NK-92 treated with Interleukin-12 subunit alpha and Interleukin-12 subunit beta, amount 100 ng/mL, for 24 hours (cell line): ENCODE measurements at regions not wholly inside any gene's neighbourhood (a gene's known extent, or its start where the extent isn't known, plus 50 kb on each side); places are given as distances from the start of the nearest gene placed in this dataset.
"Not testable (repeated sequence)": the region's sequence is repeated elsewhere in the genome, so short reads cannot be mapped to it uniquely, and the experiment has no call there.

Source experiments
- DNase-seq: peaks from one replicate; lab custom pipeline; 2025; lab: John Stamatoyannopoulos, UW

DNA sequence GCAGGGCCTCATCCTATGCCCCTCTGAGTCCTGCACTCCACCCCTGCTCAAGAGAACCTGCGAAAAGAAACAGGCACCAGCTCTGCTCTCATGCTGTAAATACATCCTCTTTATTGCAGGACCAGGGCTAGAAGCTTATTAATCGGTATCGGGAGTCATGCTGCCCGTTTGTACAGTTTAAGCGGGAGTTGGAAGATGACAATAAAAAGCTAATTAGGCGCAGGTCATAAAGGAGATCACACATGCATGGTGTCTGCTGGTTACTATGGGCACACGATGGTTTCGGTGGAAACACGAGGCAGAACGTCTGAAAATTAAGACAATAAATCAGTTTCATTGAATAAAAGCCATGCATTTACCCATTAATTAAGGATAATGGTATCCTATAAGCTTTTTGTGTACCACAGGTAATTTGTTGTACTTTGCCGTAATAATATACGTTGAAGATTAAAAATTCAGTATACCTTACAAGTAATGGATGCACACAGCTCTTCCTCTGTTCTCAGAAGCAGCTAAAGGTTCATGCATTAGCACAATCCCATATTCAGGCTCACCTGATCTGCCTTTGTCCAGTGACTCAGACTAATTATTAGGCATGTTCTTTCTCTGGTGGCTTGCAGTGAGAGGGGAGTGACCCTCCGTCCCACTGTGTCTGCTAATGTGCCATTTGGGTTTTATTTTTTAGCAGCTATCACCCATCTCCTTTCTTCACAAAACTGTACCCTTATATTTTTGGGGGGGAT is 406.0 kb downstream of the TSHZ3 start:
- DNase-seq: no peak

GRCh38 chr19:30942636-30943035 is 406.6 kb downstream of the TSHZ3 start:
- DNase-seq: no peak

- no peak for DNase-seq
Measured at GRCh38 chr19:30941591-30941990, 407.6 kb downstream of the TSHZ3 start.

DNA sequence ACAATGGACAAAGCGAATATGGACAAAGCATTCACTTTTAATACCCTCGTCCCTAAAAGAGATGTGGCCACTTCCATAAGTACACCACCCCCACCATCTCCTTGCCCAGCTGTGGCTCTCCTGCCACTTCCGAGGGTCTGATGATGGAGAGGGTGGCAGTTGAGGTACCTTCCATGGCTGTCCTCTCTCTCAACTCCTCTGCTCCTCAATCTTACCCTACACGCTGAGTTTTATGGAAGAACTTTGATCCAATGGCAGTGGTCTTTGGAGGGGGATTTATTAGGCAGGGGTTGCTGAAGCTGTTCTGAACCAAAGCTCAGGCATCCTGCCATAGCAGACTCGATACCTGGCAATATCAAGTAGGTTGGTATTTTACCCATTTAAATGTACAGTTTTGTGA is 413.0 kb downstream of the TSHZ3 start:
- no peak for DNase-seq

- DNase-seq: no peak
Measured at GRCh38 chr19:30935146-30935545, 414.1 kb downstream of the TSHZ3 start.

DNA sequence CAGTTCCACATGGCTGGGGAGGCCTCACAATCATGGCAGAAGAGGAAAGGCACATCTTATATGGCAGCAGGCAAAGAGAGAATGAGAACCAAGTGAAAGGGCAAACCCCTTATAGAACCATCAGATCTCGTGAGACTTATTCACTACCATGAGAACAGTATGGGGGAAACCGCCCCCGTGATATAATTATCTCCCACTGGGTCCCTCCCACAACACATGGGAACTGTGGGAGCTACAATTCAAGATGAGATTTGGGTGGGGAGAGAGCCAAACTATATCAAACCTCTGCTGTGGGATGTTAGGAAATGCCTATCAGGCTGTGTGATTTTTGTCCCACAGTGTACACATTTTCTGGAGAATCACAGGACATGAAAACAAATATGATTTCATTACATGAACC is 415.8 kb downstream of the TSHZ3 start:
- not testable (repeated sequence) for DNase-seq

DNA sequence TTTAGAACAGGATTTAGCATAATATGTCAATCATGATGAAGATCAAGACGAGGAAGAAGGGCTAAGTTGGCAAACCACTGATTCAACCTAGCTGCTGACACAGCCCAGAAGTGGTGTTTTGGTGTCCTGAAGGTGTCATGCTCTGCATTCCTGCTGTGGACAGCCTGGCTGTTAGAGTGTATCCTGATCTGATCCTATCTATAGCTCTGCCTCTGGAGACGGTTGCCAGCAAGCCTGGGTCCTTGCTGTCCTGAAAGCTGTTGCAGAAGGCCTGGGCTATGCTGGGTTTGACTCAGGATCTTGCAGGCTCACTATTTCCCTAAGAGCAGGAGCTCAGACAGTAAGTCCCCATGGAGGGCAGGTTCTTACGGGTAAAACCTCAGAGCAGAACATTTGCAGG is 416.4 kb downstream of the TSHZ3 start:
- no peak for DNase-seq

GRCh38 chr19:30930941-30931706 is 418.1 kb downstream of the TSHZ3 start:
- DNase-seq: no peak

DNA sequence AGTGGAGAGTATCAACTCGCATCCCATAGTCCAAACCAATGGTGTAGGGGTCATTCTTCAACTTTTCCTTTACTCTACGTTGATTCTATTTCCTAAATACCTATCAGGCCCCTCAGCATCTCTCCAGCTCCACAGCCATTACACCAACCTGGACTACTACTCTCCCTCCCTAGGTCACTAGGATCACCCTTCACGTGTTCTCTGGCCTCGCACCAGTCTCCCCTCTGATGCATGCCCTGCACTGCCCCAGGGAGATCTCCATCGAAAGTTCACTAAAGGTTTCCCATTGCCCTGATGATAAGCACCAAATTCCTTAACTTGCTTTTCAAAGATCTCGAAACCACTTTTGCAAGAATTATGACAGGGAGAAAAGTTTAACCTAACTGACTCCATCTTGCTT is 421.5 kb downstream of the TSHZ3 start:
- no peak for DNase-seq

DNA sequence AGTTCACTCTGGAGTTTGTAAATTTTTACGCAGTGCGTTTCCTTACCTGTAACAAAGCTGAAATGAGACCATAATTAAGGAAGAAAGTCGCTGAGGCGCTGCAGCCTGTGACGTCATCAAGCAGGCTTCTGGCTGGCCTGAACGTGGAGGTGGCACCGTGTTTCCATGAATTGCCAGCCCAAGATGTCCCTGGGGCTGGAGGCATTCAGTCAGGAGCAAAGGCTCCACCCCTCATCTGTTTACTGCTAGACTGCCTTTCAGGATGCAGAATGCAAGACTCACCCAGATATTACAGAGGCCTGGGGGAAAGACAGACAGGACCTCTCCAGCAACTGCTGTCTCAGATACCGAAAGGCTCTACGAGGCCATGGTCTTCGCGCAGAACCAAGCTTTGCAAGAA is 424.6 kb downstream of the TSHZ3 start:
- DNase-seq: no peak

- no peak for DNase-seq
Measured at GRCh38 chr19:30924069-30924636, 425.1 kb downstream of the TSHZ3 start.

DNA sequence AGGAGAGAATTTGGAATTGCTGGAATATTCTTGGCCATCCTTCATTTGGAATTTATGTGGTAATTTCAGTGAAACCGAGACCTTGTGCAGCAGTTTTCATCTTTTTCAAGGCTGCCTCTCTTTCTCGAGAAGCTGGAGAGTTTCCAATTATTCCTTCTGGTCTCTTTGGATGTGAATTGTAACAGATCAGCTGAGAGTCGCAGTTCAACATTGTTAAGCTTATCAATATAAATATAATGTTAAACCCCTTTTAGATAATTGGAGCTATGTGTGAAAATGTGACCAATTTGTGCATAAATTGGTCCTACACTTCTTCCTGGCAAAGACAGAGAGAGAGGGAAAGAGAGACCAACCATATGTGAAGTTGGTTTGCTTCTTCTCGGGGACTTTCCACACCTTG is 425.6 kb downstream of the TSHZ3 start:
- DNase-seq: no peak

DNA sequence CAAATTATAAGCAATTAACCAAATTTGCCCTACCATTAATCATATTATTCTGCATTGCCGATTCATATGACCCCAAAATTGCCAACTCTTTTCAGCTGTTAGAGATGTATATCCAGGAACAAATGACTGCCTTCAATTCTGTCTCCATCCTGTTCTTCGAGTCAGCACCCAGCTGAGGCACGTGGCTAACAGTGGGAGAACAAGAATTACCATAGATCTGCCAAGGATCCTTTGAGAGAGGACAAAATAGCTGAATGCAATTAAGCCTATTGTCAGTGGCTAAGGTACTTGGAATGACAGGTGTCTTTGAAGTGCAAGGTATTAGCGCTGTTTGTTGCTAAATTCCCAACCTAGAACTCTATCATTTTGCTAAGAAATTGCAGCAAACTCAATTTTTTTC is 426.1 kb downstream of the TSHZ3 start:
- DNase-seq: no peak

- no peak for DNase-seq
Measured at GRCh38 chr19:30920222-30920621, 429.0 kb downstream of the TSHZ3 start.

DNA sequence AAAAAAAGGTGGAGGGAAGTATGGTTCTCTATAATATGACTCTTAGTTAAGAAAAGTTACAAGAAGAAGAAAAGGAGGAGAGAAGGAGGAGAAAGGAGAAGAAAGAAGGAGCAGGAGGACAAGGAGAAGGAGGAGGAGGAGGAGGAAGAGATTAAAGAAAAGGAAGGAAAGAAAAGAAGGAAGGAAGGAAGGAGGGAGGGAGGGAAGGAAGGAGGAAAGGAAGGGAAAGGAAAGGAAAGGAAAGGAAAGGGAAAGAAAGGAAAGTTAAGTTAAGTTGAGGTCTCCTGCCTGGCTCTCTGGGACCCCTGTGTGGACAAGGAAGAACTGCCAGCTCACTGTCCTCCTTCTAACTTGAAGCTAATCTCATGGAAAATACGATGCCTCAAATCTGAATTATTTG is 429.5 kb downstream of the TSHZ3 start:
- no peak for DNase-seq

- DNase-seq: no peak
Measured at GRCh38 chr19:30916238-30916637, 433.0 kb downstream of the TSHZ3 start.

DNA sequence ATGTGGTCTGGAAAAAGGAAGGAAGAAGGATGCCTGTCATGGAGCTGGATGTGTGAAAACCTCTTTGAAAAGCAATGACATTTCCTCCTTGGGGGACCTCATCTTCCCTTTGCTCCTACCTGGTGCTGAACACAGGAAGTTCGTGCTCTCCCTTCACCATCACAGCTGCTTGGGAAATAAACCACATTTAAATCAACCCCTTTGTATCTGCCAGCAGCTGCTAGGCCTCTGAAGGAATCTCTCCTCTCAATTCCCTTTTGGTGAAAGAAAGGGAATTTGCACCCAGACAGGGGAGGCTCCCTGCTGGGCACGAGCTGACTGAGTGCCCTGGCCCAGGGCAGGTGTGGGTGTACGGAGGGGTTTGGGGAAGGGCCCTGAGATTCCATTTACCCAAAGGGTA is 437.7 kb downstream of the TSHZ3 start:
- no peak for DNase-seq

- DNase-seq: no peak
Measured at GRCh38 chr19:30910485-30911240, 438.6 kb downstream of the TSHZ3 start.

DNA sequence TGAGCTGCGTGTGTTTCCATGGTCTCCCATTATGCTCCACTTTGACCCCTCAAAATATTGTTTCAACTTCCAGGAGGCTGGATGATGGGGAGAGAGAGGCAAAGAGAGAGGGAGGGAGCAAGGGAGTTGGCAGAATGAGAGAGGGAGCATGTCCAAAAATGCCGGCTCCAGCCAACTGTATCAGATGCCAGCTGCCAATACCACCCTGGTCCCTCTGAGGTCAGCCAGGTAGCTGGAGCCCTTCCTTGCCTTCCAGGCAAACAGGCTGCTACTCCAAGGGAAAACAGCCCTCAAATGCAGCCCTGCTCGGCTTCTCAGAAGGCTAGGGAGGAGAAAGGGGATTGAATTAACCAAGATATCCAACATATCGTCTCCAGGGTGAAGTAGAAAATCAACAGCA is 440.0 kb downstream of the TSHZ3 start:
- DNase-seq: no peak

- no peak for DNase-seq
Measured at GRCh38 chr19:30908262-30908771, 440.9 kb downstream of the TSHZ3 start.

DNA sequence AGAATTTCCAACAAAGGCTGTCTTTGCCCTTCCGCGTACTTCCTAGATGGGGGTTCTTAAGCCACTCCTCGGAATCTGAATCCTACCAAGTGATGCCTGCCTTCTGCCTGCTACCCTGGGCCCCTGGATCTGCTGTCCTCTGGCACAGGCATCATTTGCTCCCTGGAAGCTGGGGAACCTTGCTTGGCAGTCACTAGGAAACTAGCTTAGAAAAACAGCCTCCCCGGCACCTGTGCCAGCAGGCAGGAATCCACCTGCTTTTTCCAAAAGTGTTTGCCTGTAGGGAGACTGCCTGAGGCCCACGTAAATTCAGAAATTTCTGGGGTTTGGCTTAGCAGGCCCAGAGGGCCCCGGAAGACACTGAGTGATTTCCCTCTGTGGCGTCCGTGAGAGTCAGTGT is 442.4 kb downstream of the TSHZ3 start:
- DNase-seq: no peak

DNA sequence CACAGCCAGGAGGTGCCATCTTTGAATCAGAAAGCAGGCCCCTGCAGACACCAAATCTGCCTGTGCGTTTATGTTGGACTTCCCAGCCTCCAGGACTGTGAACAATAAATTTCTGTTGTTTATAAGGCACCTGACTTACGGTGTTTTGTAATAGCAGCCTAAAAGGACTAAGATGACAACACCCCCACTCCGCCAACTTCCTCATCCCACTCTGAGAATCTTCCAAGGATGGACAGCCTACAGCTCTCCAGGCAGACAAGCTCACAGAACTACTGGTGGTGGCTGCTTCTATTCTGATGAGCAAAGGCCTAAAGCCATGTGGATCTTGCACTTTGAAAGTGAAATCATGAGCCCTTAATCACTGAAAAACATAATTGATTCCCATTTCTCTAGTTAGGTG is 449.2 kb downstream of the TSHZ3 start:
- no peak for DNase-seq
